ENCODE measurements at regions not wholly inside any gene's neighbourhood (a gene's known extent, or its start where the extent isn't known, plus 50 kb on each side); places are given as distances from the start of the nearest gene placed in this dataset.

GRCh38 chr7:155399577-155399976, 58.4 kb upstream of the EN2 start:
- H3K4me1 Mint-ChIP-seq (ENCODE audit: low read depth), result no peaks in the 10 kb centered on the region
- H3K36me3 Mint-ChIP-seq (ENCODE audit: low read depth), result no peaks in the 10 kb centered on the region
- Histone ChIP-seq H3K36me3 (ENCODE audit: insufficient read depth, low read length) (no peaks in the 10 kb centered on the region), H3K4me1 (ENCODE audit: insufficient read depth, low read length) (no peaks in the 10 kb centered on the region), H3K4me3 (ENCODE audit: low read length) (no peak overlapping the region), H3K27ac (ENCODE audit: low read depth in 1 of 2, low read length in 2 of 2) (no peak overlapping the region), H3K27me3 (ENCODE audit: control insufficient read depth in 1 of 2, insufficient read depth in 2 of 2, low read length in 2 of 2) (peaks cover 13 to 20% of the 10 kb centered on the region in 2 experiments), H3K9me3 (ENCODE audit: control insufficient read depth in 1 of 2, insufficient read depth in 1 of 2, low read length in 2 of 2) (peaks cover 0 to 8% of the 10 kb centered on the region in 2 experiments)
- H3K9me3 Mint-ChIP-seq, result no peaks in the 10 kb centered on the region
- H3K4me3 Mint-ChIP-seq, result no peak overlapping the region
- ChIA-PET POLR2A (no interaction called here), CTCF (no interaction called here)
- H3K27me3 Mint-ChIP-seq, result peaks cover 45% of the 10 kb centered on the region
- intact Hi-C loops (cut with DNase I, micrococcal nuclease), result no loop called here
- ATAC-seq (ENCODE audit: poor library complexity) (no peak), DNase-seq (no peak)
- H3K27ac Mint-ChIP-seq, result no peak overlapping the region
- TF ChIP-seq CTCF (IDR thresholded peaks at IDR 0.05), result no peak

- no peak for TF ChIP-seq CTCF (IDR thresholded peaks at IDR 0.05)
- Mint-ChIP-seq H3K4me1 (ENCODE audit: low read depth) (no peaks in the 10 kb centered on the region), H3K27me3 (peaks cover 47% of the 10 kb centered on the region), H3K27ac (no peak overlapping the region), H3K4me3 (no peak overlapping the region), H3K36me3 (ENCODE audit: low read depth) (no peaks in the 10 kb centered on the region), H3K9me3 (no peaks in the 10 kb centered on the region)
- DNase-seq (no peak), ATAC-seq (ENCODE audit: poor library complexity) (no peak)
- ChIA-PET POLR2A (no interaction called here), CTCF (no interaction called here)
- Histone ChIP-seq H3K4me3 (ENCODE audit: low read length) (no peak overlapping the region), H3K4me1 (ENCODE audit: insufficient read depth, low read length) (no peaks in the 10 kb centered on the region), H3K27ac (ENCODE audit: low read depth in 1 of 2, low read length in 2 of 2) (no peak overlapping the region), H3K36me3 (ENCODE audit: insufficient read depth, low read length) (no peaks in the 10 kb centered on the region), H3K27me3 (ENCODE audit: control insufficient read depth in 1 of 2, insufficient read depth in 2 of 2, low read length in 2 of 2) (peaks cover 23 to 24% of the 10 kb centered on the region in 2 experiments), H3K9me3 (ENCODE audit: control insufficient read depth in 1 of 2, insufficient read depth in 1 of 2, low read length in 2 of 2) (peaks cover 0 to 19% of the 10 kb centered on the region in 2 experiments)
- intact Hi-C loops (cut with DNase I, micrococcal nuclease), result no loop called here
These were observed 56.7 kb upstream of the EN2 start for GRCh38 chr7:155401231-155401630.

GRCh38 chr7:155401884-155402283, 56.0 kb upstream of the EN2 start:
- intact Hi-C loops (cut with DNase I, micrococcal nuclease), result no loop called here
- H3K36me3 Mint-ChIP-seq (ENCODE audit: low read depth), result no peaks in the 10 kb centered on the region
- peaks cover 24% of the 10 kb centered on the region in 2 experiments for H3K27me3 ChIP-seq (ENCODE audit: control insufficient read depth in 1 of 2, insufficient read depth in 2 of 2, low read length in 2 of 2)
- no peaks in the 10 kb centered on the region for H3K9me3 Mint-ChIP-seq
- no peaks in the 10 kb centered on the region for H3K4me1 ChIP-seq (ENCODE audit: insufficient read depth, low read length)
- ChIA-PET CTCF (no interaction called here), POLR2A (no interaction called here)
- no peak overlapping the region for H3K4me3 Mint-ChIP-seq
- no peak overlapping the region for H3K27ac Mint-ChIP-seq
- no peak overlapping the region for H3K27ac ChIP-seq (ENCODE audit: low read depth in 1 of 2, low read length in 2 of 2)
- H3K4me1 Mint-ChIP-seq (ENCODE audit: low read depth), result no peaks in the 10 kb centered on the region
- peaks cover 0 to 19% of the 10 kb centered on the region in 2 experiments for H3K9me3 ChIP-seq (ENCODE audit: control insufficient read depth in 1 of 2, insufficient read depth in 1 of 2, low read length in 2 of 2)
- no peaks in the 10 kb centered on the region for H3K36me3 ChIP-seq (ENCODE audit: insufficient read depth, low read length)
- DNase-seq (no peak), ATAC-seq (ENCODE audit: poor library complexity) (no peak)
- peaks cover 52% of the 10 kb centered on the region for H3K27me3 Mint-ChIP-seq
- H3K4me3 ChIP-seq (ENCODE audit: low read length), result no peak overlapping the region
- TF ChIP-seq CTCF (IDR thresholded peaks at IDR 0.05), result no peak

Measured in CD4-positive, alpha-beta T cell (primary cell).